Kidney epithelial cell (primary cell): ENCODE measurements at regions not wholly inside any gene's neighbourhood (a gene's known extent, or its start where the extent isn't known, plus 50 kb on each side); places are given as distances from the start of the nearest gene placed in this dataset.

Experiments used
- DNase-seq: peaks from one replicate; pipeline ENCODE4 v3.0.0-alpha.2; 2010; ENCODE audit warnings: low read depth
- H3K27me3 ChIP-seq: 2 replicates; pipeline ENCODE4 v1.6.0; 2011; ENCODE audit warnings: low read length; ENCODE audit not compliant: control insufficient read depth, insufficient read depth
- H3K36me3 ChIP-seq: 2 replicates; pipeline ENCODE4 v1.5.1; 2011; ENCODE audit warnings: low read length; ENCODE audit not compliant: control insufficient read depth, insufficient read depth
- H3K4me3 ChIP-seq: 2 replicates; pipeline ENCODE4 v1.5.1; 2011; ENCODE audit warnings: low read depth, mild to moderate bottlenecking, control low read depth, low read length
- CTCF ChIP-seq: IDR thresholded peaks from 2 replicates; pipeline ENCODE4 v1.5.1; 2011; ENCODE audit warnings: mild to moderate bottlenecking, moderate library complexity, low read length, control low read depth, inconsistent platforms; ENCODE audit not compliant: insufficient read depth, poor library complexity, severe bottlenecking

- no peaks in the 10 kb centered on the region for H3K36me3 ChIP-seq
- no peak for TF ChIP-seq CTCF
Measured at GRCh38 chr3:73295876-73296635, 234.6 kb downstream of the EBLN2 start.

GRCh38 chr3:73296859-73297258, 235.4 kb downstream of the EBLN2 start:
- no peak overlapping the region for H3K4me3 ChIP-seq
- no peak for TF ChIP-seq CTCF
- no peaks in the 10 kb centered on the region for H3K36me3 ChIP-seq
- no peak for DNase-seq
- no peaks in the 10 kb centered on the region for H3K27me3 ChIP-seq

More at GRCh38 chr3:73295876-73296635, 234.6 kb downstream of the EBLN2 start:
- Histone ChIP-seq H3K27me3 (no peaks in the 10 kb centered on the region), H3K4me3 (no peak overlapping the region)
- no peak for DNase-seq

GRCh38 chr3:73298243-73299183, 237.1 kb downstream of the EBLN2 start:
- H3K36me3 ChIP-seq, result no peaks in the 10 kb centered on the region
- no peak overlapping the region for H3K4me3 ChIP-seq
- H3K27me3 ChIP-seq, result no peaks in the 10 kb centered on the region
- no peak for DNase-seq
- no peak for TF ChIP-seq CTCF

- H3K27me3 ChIP-seq, result no peaks in the 10 kb centered on the region
- H3K4me3 ChIP-seq, result no peak overlapping the region
- H3K36me3 ChIP-seq, result no peaks in the 10 kb centered on the region
- no peak for TF ChIP-seq CTCF
- no peak for DNase-seq
Measured at GRCh38 chr3:73299184-73299691, 237.8 kb downstream of the EBLN2 start.

GRCh38 chr3:73314151-73314951, 252.9 kb downstream of the EBLN2 start:
- no peaks in the 10 kb centered on the region for H3K36me3 ChIP-seq
- no peak for DNase-seq
- H3K4me3 ChIP-seq, result no peak overlapping the region
- H3K27me3 ChIP-seq, result no peaks in the 10 kb centered on the region
- TF ChIP-seq CTCF, result no peak
